Urothelium cell line (cell line): ENCODE measurements at regions not wholly inside any gene's neighbourhood (a gene's known extent, or its start where the extent isn't known, plus 50 kb on each side); places are given as distances from the start of the nearest gene placed in this dataset.

Experiments used
- DNase-seq: peaks from one replicate; pipeline ENCODE4 v3.0.0; 2011; ENCODE audit warnings: low spot score, mixed read lengths
- FAIRE-seq: peaks from 2 replicates; lab custom pipeline; 2011; peaks lifted over from hg19 to GRCh38; lab: Jason Lieb, UNC

DNA sequence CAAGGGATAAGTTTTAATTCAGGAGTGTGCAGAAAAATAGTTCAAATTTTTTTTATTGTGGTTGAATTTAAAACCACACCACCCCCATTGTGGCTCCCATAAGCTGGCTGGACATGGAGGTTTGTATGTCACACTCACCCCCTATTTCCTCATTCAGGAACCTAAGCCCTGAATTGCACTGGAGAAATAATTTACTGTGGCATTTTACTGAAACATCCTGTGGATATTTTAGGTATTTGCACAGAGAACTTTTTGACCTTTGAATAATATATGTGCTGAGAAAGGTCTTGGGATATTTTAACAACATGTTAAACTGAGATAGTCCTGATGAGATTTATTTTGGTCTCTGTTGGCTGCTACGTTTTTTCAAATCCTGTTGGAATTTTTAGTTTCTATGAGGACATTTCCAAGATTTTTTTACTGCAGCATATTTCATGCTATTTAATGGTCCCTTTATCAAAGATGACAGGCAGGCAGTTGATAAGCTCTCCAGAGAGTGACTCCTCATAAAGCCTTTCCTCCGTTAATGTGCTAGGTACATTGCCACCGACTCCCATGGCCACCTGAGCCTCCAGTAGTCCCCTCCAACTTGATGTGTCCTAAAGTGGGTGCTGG is 51.2 kb upstream of the PALM2AKAP2 start:
- DNase-seq (no peak), FAIRE-seq (no peak)

DNA sequence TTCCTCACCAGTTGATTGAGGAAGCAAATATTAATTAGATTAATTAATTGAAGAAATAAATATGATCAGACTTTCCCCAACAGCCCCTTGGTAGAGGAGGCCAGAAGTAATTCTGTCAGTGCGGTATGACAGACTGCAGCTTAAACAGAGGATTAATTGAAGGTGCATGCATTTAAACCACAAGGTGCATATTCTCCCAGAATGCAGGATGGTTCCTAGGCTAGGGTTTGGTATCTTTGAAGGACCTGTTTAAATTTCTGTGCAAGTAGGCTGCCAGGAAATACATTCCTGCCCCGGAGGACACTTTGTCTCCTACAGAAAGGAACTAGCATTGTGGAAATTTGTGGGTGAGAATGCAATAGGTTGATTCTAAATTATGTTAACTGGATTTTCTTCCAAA is 50.5 kb upstream of the PALM2AKAP2 start:
- FAIRE-seq (no peak), DNase-seq (no peak)
